ENCODE measurements at regions not wholly inside any gene's neighbourhood (a gene's known extent, or its start where the extent isn't known, plus 50 kb on each side); places are given as distances from the start of the nearest gene placed in this dataset.
"Not testable (repeated sequence)": the region's sequence is repeated elsewhere in the genome, so short reads cannot be mapped to it uniquely, and the experiment has no call there.

- peak; percentile 77 for DNase-seq (ENCODE audit: low read depth, low spot score)
Measured at GRCh38 chr1:121519042-121519755, 334.4 kb downstream of the SRGAP2C start.

- DNase-seq (ENCODE audit: low read depth, low spot score) = not testable (repeated sequence)
Measured at GRCh38 chr1:121519756-121520286, 335.0 kb downstream of the SRGAP2C start.

GRCh38 chr1:121522061-121522759 lies 337.4 kb downstream of the SRGAP2C start:
- no peak for DNase-seq (ENCODE audit: low read depth, low spot score)

GRCh38 chr1:121523112-121523511 lies 338.3 kb downstream of the SRGAP2C start:
- not testable (repeated sequence) for DNase-seq (ENCODE audit: low read depth, low spot score)

- DNase-seq (ENCODE audit: low read depth, low spot score) = no peak
Measured at GRCh38 chr1:121525355-121525754, 340.6 kb downstream of the SRGAP2C start.

GRCh38 chr1:121528958-121529357 lies 344.2 kb downstream of the SRGAP2C start:
- DNase-seq (ENCODE audit: low read depth, low spot score) = not testable (repeated sequence)

GRCh38 chr1:121530026-121530425 lies 345.3 kb downstream of the SRGAP2C start:
- not testable (repeated sequence) for DNase-seq (ENCODE audit: low read depth, low spot score)

- not testable (repeated sequence) for DNase-seq (ENCODE audit: low read depth, low spot score)
Measured at GRCh38 chr1:121531747-121532146, 347.0 kb downstream of the SRGAP2C start.

GRCh38 chr1:121538148-121538547 lies 353.4 kb downstream of the SRGAP2C start:
- DNase-seq (ENCODE audit: low read depth, low spot score) = peak; percentile 47

- DNase-seq (ENCODE audit: low read depth, low spot score) = no peak
Measured at GRCh38 chr1:121538943-121539575, 354.3 kb downstream of the SRGAP2C start.

GRCh38 chr1:121543988-121544387 lies 359.2 kb downstream of the SRGAP2C start:
- not testable (repeated sequence) for DNase-seq (ENCODE audit: low read depth, low spot score)

- no peak for DNase-seq (ENCODE audit: low read depth, low spot score)
Measured at GRCh38 chr1:121544500-121544899, 359.7 kb downstream of the SRGAP2C start.

- not testable (repeated sequence) for DNase-seq (ENCODE audit: low read depth, low spot score)
Measured at GRCh38 chr1:121545899-121546298, 361.1 kb downstream of the SRGAP2C start.

GRCh38 chr1:121546830-121547591 lies 362.2 kb downstream of the SRGAP2C start:
- DNase-seq (ENCODE audit: low read depth, low spot score) = no peak

GRCh38 chr1:121547726-121548125 lies 363.0 kb downstream of the SRGAP2C start:
- DNase-seq (ENCODE audit: low read depth, low spot score) = not testable (repeated sequence)

- DNase-seq (ENCODE audit: low read depth, low spot score) = not testable (repeated sequence)
Measured at GRCh38 chr1:121550817-121551216, 366.0 kb downstream of the SRGAP2C start.

GRCh38 chr1:121551491-121551890 lies 366.7 kb downstream of the SRGAP2C start:
- not testable (repeated sequence) for DNase-seq (ENCODE audit: low read depth, low spot score)

GRCh38 chr1:121556560-121556959 lies 371.8 kb downstream of the SRGAP2C start:
- DNase-seq (ENCODE audit: low read depth, low spot score) = not testable (repeated sequence)

GRCh38 chr1:121558034-121558433 lies 373.3 kb downstream of the SRGAP2C start:
- DNase-seq (ENCODE audit: low read depth, low spot score) = not testable (repeated sequence)

GRCh38 chr1:121558514-121558913 lies 373.7 kb downstream of the SRGAP2C start:
- DNase-seq (ENCODE audit: low read depth, low spot score) = no peak

- DNase-seq (ENCODE audit: low read depth, low spot score) = no peak
Measured at GRCh38 chr1:121566346-121566745, 381.6 kb downstream of the SRGAP2C start.
